ENCODE measurements at regions not wholly inside any gene's neighbourhood (a gene's known extent, or its start where the extent isn't known, plus 50 kb on each side); places are given as distances from the start of the nearest gene placed in this dataset.

DNA sequence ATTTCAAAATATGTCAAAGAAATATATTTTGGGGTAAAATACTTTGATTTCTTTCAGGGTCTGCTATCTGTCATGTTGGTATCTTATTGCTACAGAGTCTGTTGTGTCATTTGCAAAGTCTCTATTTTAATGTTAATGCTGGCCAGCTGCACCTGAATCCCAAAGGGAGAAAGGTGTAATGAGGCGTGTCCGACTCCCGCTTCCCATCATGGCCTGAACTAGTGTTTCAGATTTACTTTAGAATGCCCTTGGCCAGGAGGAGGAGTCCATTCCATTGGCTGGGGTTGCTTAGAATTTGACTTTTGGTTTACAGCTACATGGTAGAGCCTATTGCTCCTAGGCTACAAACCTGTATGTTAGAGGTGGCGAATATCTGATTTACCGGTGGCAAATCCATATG, 69.3 kb downstream of the FAM50B start:
- no TSS peak for BruUV-seq (replicated peaks)
- no peaks in the 10 kb centered on the region for H3K36me3 ChIP-seq (ENCODE audit: control insufficient read depth, insufficient read depth, low read length)
- H3K18ac ChIP-seq (ENCODE audit: low read depth, low read length), result no peak overlapping the region
- POLR2A ChIA-PET (ENCODE audit: unreplicated experiment), result no interaction called here
- ATAC-seq (ENCODE audit: low read depth), result no peak
- H4K8ac ChIP-seq (ENCODE audit: low read depth in 2 of 2, low read length in 2 of 2), result no peak overlapping the region
- no peak overlapping the region for H3K14ac ChIP-seq (replicated peaks; ENCODE audit: low read depth, low read length)
- no peak overlapping the region for H3K9ac ChIP-seq (ENCODE audit: low read depth, low read length)
- in situ Hi-C loops (cut with MboI; ENCODE audit: low sequenced_read_pairs) (no loop called here), intact Hi-C loops (cut with micrococcal nuclease) (no loop called here), dilution Hi-C loops (cut with HindIII; ENCODE audit: low sequenced_read_pairs, unreplicated experiment) (no loop called here)
- no peak overlapping the region for H2BK20ac ChIP-seq (ENCODE audit: low read depth, low read length)
- TF ChIP-seq MAFK (IDR thresholded peaks at IDR 0.05; ENCODE audit: low read depth, low read length) (no peak), RFX5 (IDR thresholded peaks at IDR 0.05; ENCODE audit: low read depth, low read length) (no peak), MAZ (IDR thresholded peaks at IDR 0.05; ENCODE audit: borderline replicate concordance, low read depth, low read length) (no peak), FOS (IDR thresholded peaks at IDR 0.05; ENCODE audit: low read depth, low read length) (no peak), CHD1 (IDR thresholded peaks at IDR 0.05; ENCODE audit: low read depth, low read length) (no peak), SMC3 (IDR thresholded peaks at IDR 0.05; ENCODE audit: low read depth, low read length) (no peak)
- H2AK9ac ChIP-seq (replicated peaks; ENCODE audit: low read depth, low read length, poor library complexity), result no peak overlapping the region
- no CpG with 5 or more reads among the region's 5 CpGs for WGBS, 2 experiments (ENCODE audit: extremely low coverage in 2 of 2, insufficient read length in 1 of 2)
- H4K20me1 ChIP-seq (ENCODE audit: insufficient read depth, low read length), result no peaks in the 10 kb centered on the region
- CTCF ChIA-PET, result no interaction called here
- no peak overlapping the region for H3K4ac ChIP-seq (ENCODE audit: low read depth, low read length)
- DNase-seq, result no peak
- H3K9me1 ChIP-seq (ENCODE audit: insufficient read depth, low read length), result peaks cover 3% of the 10 kb centered on the region; the same call in 1 of the 2 replicates
- H3K79me1 ChIP-seq (ENCODE audit: low read depth in 1 of 2, low read length in 2 of 2), result no peaks in the 10 kb centered on the region
- H3K27me3 ChIP-seq (ENCODE audit: control insufficient read depth, insufficient read depth, low read length), result no peaks in the 10 kb centered on the region
- no peak overlapping the region; the same call in 2 of the 3 replicates for H2BK15ac ChIP-seq (ENCODE audit: low read depth, low read length)
- no peak overlapping the region for H3K4me2 ChIP-seq (ENCODE audit: low read depth, low read length)
- no peaks in the 10 kb centered on the region for H3K9me3 ChIP-seq (ENCODE audit: control insufficient read depth, insufficient read depth, low read length)
- no peak overlapping the region for H3K23ac ChIP-seq (ENCODE audit: low read depth, low read length)
- no peak overlapping the region for H4K5ac ChIP-seq (ENCODE audit: low read depth, low read length)
- no peak overlapping the region for H2BK5ac ChIP-seq (ENCODE audit: low read depth, low read length, poor library complexity, severe bottlenecking)
- H4K91ac ChIP-seq (ENCODE audit: insufficient read depth, low read depth, low read length), result no peak overlapping the region; the same call in 1 of the 2 replicates
- no peak overlapping the region for H3K27ac ChIP-seq (ENCODE audit: insufficient read depth, low read length)
- H3K4me1 ChIP-seq (ENCODE audit: control insufficient read depth, insufficient read depth, low read length), result no peaks in the 10 kb centered on the region; the same call in 1 of the 2 replicates
- H2AK5ac ChIP-seq (ENCODE audit: low read depth, low read length), result no peak overlapping the region
- no peak overlapping the region for H2BK120ac ChIP-seq (ENCODE audit: low read depth, low read length)
- no peak overlapping the region for H3K4me3 ChIP-seq (ENCODE audit: insufficient read depth, low read depth, low read length)
- H3K56ac ChIP-seq (ENCODE audit: extremely low read depth, insufficient read depth, low read length), result no peak overlapping the region
- no peak overlapping the region for H2AFZ ChIP-seq (replicated peaks; ENCODE audit: low read length, poor library complexity)

Data from IMR-90 (cell line).